Muscle of leg (tissue), 3 donors: ENCODE measurements at regions not wholly inside any gene's neighbourhood (a gene's known extent, or its start where the extent isn't known, plus 50 kb on each side); places are given as distances from the start of the nearest gene placed in this dataset.

Experiments used
- DNase-seq: peaks from one replicate; pipeline ENCODE4 v3.0.0; 2013
- H3K27ac ChIP-seq: one replicate; pipeline ENCODE4 v1.5.1; 2013; ENCODE audit warnings: mild to moderate bottlenecking, low read length, control low read depth
- H3K27me3 ChIP-seq: one replicate; pipeline ENCODE4 v1.6.1; 2013; ENCODE audit warnings: low read length; ENCODE audit not compliant: control insufficient read depth, insufficient read depth
- H3K36me3 ChIP-seq: one replicate; pipeline ENCODE4 v1.6.1; 2013; ENCODE audit warnings: low read length; ENCODE audit not compliant: control insufficient read depth, insufficient read depth
- H3K4me1 ChIP-seq: one replicate; pipeline ENCODE4 v1.6.1; 2013; ENCODE audit warnings: low read length; ENCODE audit not compliant: control insufficient read depth, insufficient read depth
- H3K4me3 ChIP-seq: one replicate; pipeline ENCODE4 v1.5.1; 2013; ENCODE audit warnings: low read length, control low read depth
- H3K9me3 ChIP-seq: replicated peaks from 2 replicates; pipeline ENCODE4 v1.6.1; 2013; ENCODE audit warnings: low read depth, low read length; ENCODE audit not compliant: control insufficient read depth
- WGBS: methylation state at CpG from one replicate; pipeline ENCODE4 v1.1.5; 2013; ENCODE audit warnings: missing lambda C conversion rate; ENCODE audit not compliant: insufficient coverage; 5-methylcytosine and 5-hydroxymethylcytosine counted together

DNA sequence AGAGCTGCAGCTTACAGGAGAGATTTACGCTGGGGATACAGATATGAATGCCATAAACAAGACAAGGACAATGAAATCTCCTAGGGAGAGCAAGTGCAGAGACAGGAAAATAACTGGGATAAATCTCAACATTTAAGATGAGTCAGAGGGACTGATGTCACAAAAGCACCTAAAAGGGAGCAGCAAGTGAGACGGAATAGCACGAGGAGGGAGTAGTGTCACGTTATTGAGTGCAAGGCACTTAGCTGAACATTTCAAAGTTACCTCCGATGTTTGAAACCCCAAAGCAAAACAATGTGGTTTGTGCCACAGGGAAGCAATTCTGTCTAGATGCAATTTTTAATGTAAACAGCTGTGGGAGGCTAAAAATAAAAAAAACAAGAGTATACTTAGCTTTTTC lies 1131.7 kb upstream of the EYS start:
- WGBS, result 69% methylated on average over 4 of the region's 5 CpGs
- no peaks in the 10 kb centered on the region for H3K27me3 ChIP-seq
- no peak for DNase-seq
- H3K36me3 ChIP-seq, result no peaks in the 10 kb centered on the region
- H3K4me1 ChIP-seq, result no peaks in the 10 kb centered on the region
- no peak overlapping the region for H3K27ac ChIP-seq
- H3K4me3 ChIP-seq, result no peak overlapping the region
- H3K9me3 ChIP-seq, result no peaks in the 10 kb centered on the region

DNA sequence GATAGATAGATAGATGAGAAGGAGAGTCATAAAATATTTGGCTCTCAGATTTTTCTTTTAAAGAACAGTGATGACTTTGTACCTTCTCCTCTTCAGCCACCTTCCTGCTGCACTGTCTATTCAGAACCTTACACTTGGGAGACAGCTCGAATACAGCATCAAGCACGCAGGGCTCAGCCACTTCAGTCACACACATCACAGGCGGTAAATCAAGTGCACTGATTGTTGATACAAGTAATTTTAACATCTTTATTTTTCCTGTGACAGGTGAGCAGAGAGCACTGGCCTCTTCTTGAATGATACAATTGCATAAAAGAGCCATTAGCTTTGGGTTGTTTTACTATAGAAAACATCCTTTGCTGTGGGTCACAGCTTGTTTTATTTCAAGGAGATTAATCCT lies 1118.5 kb upstream of the EYS start:
- Histone ChIP-seq H3K4me1 (no peaks in the 10 kb centered on the region), H3K36me3 (no peaks in the 10 kb centered on the region), H3K27me3 (no peaks in the 10 kb centered on the region), H3K27ac (no peak overlapping the region), H3K4me3 (no peak overlapping the region), H3K9me3 (no peaks in the 10 kb centered on the region)
- no peak for DNase-seq
- no CpG with 5 or more reads among the region's 3 CpGs for WGBS

DNA sequence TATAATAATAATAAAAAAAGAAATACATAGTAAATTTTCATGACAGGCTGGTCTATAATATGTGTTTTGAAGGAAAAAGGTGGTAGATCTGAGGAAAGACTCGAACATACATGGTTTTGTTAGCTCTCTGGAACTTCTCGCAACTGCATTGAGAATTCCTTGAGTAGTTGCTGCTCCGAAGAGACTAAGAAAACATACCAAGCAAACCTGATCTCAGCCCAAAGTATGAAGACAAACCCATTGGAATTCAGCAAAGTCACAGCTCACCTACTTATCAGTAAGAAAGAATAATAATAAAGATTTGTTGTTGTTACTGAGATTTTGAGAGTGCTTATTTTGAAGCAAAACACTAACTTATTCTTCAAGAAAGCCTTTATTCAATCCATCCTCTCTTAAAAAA lies 1107.1 kb upstream of the EYS start:
- H3K27me3 ChIP-seq, result no peaks in the 10 kb centered on the region
- no CpG with 5 or more reads among the region's 3 CpGs for WGBS
- no peak for DNase-seq

DNA sequence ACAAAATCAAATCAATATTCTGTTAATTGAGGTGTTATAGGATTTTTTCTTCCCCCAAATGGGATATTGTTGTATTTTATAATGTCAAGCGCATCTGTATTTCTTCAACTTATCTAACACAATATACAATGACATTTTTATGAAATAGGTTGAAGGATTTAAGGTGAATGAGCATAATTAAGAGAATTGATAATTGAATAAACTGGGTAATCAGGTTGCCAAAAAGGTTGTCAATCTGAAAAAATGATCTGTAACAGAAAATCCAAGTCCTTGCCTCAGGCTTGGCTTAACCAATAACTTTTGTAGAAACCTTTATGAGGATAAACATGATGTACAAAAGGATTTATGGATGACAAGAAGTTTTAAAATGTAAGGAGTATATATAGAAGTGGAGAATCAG lies 1101.7 kb upstream of the EYS start:
- no peak overlapping the region for H3K27ac ChIP-seq
- no peaks in the 10 kb centered on the region for H3K36me3 ChIP-seq
- H3K4me1 ChIP-seq, result no peaks in the 10 kb centered on the region
- WGBS, result no CpG with 5 or more reads among the region's 1 CpG
- H3K27me3 ChIP-seq, result no peaks in the 10 kb centered on the region
- DNase-seq, result no peak
- no peak overlapping the region for H3K4me3 ChIP-seq
- H3K9me3 ChIP-seq, result no peaks in the 10 kb centered on the region

More for the DNA sequence above, 1107.1 kb upstream of the EYS start:
- no peaks in the 10 kb centered on the region for H3K9me3 ChIP-seq
- no peaks in the 10 kb centered on the region for H3K4me1 ChIP-seq
- H3K36me3 ChIP-seq, result no peaks in the 10 kb centered on the region
- no peak overlapping the region for H3K27ac ChIP-seq
- H3K4me3 ChIP-seq, result no peak overlapping the region

GRCh38 chr6:66796987-66797386 lies 1090.0 kb upstream of the EYS start:
- Histone ChIP-seq H3K36me3 (no peaks in the 10 kb centered on the region), H3K9me3 (no peaks in the 10 kb centered on the region), H3K4me1 (no peaks in the 10 kb centered on the region), H3K27me3 (no peaks in the 10 kb centered on the region), H3K27ac (no peak overlapping the region), H3K4me3 (no peak overlapping the region)
- no peak for DNase-seq
- 60% methylated on average over 2 of the region's 3 CpGs for WGBS

- H3K4me1 ChIP-seq, result no peaks in the 10 kb centered on the region
- H3K27ac ChIP-seq, result no peak overlapping the region
- no peaks in the 10 kb centered on the region for H3K27me3 ChIP-seq
- 96% methylated on average over 2 of the region's 3 CpGs for WGBS
- no peaks in the 10 kb centered on the region for H3K36me3 ChIP-seq
- DNase-seq, result no peak
- H3K4me3 ChIP-seq, result no peak overlapping the region
- peaks cover 3% of the 10 kb centered on the region for H3K9me3 ChIP-seq
Observed at GRCh38 chr6:66788579-66788978, 1081.6 kb upstream of the EYS start.

DNA sequence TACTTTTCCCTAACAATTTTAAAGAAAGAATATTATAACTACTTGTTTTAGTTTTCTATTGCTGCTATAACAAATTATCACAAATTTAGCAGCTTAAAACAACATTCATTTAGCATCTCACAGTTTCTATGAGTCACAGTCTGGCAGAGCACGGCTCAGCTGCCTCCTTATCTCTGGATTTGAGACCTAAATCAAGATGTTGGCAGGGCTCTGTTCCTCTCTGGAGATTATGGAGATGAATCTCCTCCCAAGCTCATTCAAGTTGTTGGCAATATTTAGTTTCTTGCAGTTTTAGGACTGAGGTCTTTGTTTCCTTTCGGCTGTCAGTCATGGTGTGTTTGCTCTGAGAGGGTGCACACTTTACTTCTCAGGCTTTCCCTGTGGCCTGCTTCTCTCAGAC lies 1065.8 kb upstream of the EYS start:
- DNase-seq, result peak; percentile 39
- Histone ChIP-seq H3K4me3 (no peak overlapping the region), H3K36me3 (no peaks in the 10 kb centered on the region), H3K9me3 (peaks cover 3% of the 10 kb centered on the region), H3K27me3 (no peaks in the 10 kb centered on the region), H3K4me1 (no peaks in the 10 kb centered on the region), H3K27ac (no peak overlapping the region)
- no CpG with 5 or more reads among the region's 2 CpGs for WGBS

- WGBS, result no CpG with 5 or more reads among the region's 2 CpGs
- no peaks in the 10 kb centered on the region for H3K36me3 ChIP-seq
- H3K4me3 ChIP-seq, result no peak overlapping the region
- H3K9me3 ChIP-seq, result peaks cover 1% of the 10 kb centered on the region
- H3K4me1 ChIP-seq, result no peaks in the 10 kb centered on the region
- H3K27ac ChIP-seq, result no peak overlapping the region
- no peaks in the 10 kb centered on the region for H3K27me3 ChIP-seq
- no peak for DNase-seq
Observed at GRCh38 chr6:66771626-66772025, 1064.6 kb upstream of the EYS start.

DNA sequence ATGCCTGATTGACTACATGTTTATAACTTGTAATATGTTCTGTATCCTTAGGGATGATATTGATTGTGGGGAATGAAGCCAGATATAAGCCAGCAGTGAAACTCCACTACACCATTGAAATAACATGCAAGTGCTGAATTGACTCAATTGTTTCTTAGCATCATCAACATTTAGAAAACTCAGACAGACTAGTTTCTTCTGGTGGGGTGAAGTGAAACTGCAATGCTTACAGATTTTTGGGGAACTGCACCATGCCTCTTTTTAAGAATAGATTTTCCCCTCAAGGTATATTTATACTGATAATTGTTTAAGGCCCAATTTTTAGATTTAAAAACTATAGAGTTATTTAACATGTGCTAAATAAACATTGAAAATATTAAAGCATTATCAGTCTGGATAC lies 1044.6 kb upstream of the EYS start:
- Histone ChIP-seq H3K4me1 (no peaks in the 10 kb centered on the region), H3K36me3 (no peaks in the 10 kb centered on the region), H3K4me3 (no peak overlapping the region), H3K9me3 (peaks cover 2% of the 10 kb centered on the region), H3K27me3 (no peaks in the 10 kb centered on the region), H3K27ac (no peak overlapping the region)
- DNase-seq, result no peak

- Histone ChIP-seq H3K4me1 (no peaks in the 10 kb centered on the region), H3K4me3 (no peak overlapping the region), H3K27ac (no peak overlapping the region), H3K9me3 (no peaks in the 10 kb centered on the region), H3K36me3 (no peaks in the 10 kb centered on the region), H3K27me3 (no peaks in the 10 kb centered on the region)
- DNase-seq, result no peak
- 50% methylated on average over 1 of the region's 1 CpG for WGBS
Observed at GRCh38 chr6:66740346-66740745, 1033.3 kb upstream of the EYS start.

DNA sequence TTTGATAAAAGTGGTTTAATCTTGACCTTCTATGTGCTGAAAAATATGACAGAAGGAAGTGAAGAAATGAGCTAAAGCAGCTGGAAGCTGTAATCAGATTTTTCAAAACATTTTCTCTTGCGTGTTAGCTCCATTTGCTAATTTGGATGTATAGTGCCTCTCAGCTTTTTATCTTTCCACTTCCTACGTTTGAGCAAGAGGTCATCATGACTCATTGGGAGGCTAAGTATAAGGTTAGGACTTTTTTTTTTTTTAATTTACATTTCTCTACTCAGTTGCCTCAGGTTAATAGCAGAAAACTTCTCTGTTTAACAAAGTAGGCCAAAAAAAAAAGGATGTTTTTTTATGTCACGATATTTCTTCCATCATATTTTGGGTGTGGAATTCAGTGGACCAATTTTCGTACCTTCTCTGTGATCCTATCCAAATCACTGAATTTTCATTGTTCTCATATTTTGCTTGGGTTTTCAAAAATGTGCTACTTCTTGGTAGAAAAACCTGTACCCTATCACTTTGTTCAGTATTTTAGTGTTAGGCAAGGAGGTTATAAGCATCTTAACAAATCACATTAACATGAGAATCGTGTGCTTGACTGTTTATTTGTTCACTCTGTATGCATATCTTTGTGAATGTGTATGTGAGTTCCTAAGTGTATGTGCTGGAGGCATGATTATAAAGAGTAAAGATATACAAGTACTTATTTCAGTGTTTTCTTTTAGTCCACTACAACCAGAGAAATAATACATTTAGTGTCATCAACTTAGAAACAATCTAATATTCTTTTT lies 1028.3 kb upstream of the EYS start:
- Histone ChIP-seq H3K36me3 (no peaks in the 10 kb centered on the region), H3K4me1 (no peaks in the 10 kb centered on the region), H3K27me3 (no peaks in the 10 kb centered on the region), H3K27ac (no peak overlapping the region), H3K9me3 (no peaks in the 10 kb centered on the region), H3K4me3 (no peak overlapping the region)
- DNase-seq, result no peak
- no CpG with 5 or more reads among the region's 5 CpGs for WGBS
